H1 (cell line): ENCODE measurements at regions not wholly inside any gene's neighbourhood (a gene's known extent, or its start where the extent isn't known, plus 50 kb on each side); places are given as distances from the start of the nearest gene placed in this dataset.

ENCODE experiments used
- BACH1 ChIP-seq: IDR thresholded peaks from 2 replicates; pipeline ENCODE4 v1.6.1; 2012; ENCODE audit warnings: low read length, improper control_type of control experiment
- BRCA1 ChIP-seq: IDR thresholded peaks from 2 replicates; pipeline ENCODE4 v1.6.1; 2012; ENCODE audit warnings: low read depth, low read length, improper control_type of control experiment
- CBX5 ChIP-seq: fragments of 300-800, 300-1000 bp; sonication (generic); IDR thresholded peaks from 2 replicates; pipeline ENCODE4 v1.7.1; 2016; ENCODE audit warnings: antibody characterized with exemption, low read length, low read depth
- SIRT6 ChIP-seq: IDR thresholded peaks from one replicate; pipeline ENCODE4 v1.7.1; 2012; ENCODE audit warnings: low read length, inconsistent platforms
- SP2 ChIP-seq: IDR thresholded peaks from 2 replicates; pipeline ENCODE4 v1.6.1; 2012; ENCODE audit warnings: mild to moderate bottlenecking, low read length, inconsistent platforms
- ZNF274 ChIP-seq: IDR thresholded peaks from 2 replicates; pipeline ENCODE4 v1.7.0; 2012; ENCODE audit warnings: low read length, borderline replicate concordance; ENCODE audit errors: extremely low read depth

DNA sequence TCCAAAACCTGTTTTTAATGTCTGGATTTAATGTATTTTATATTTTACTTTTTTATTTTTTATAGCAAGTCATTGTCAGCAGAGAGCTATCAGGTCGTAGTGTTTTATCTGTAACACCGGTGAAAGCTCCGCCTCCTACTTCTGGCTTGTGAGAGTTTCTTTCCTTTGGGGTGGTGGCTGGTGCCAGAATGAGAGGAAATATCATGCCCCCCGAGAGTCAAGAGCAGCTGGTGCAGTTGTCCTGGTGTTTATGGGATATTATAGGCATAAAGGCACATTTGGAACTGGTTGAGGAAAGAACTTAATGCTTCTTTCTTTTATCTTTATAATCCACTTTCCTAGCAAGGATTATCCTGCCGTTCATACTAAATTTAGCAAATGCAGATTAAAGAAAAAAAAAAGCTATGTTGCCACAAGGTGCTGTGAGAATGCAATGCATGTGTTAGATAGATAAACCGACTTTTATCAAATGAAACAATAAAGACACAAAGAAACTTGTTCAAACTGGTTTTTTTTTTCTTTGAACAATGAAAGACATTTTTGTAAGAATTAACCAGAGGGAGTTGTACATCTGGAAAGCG lies 260.1 kb upstream of the PLSCR5 start (continued):
- TF ChIP-seq BACH1 = no peak
- no peak for TF ChIP-seq SP2
- TF ChIP-seq ZNF274 = no peak
- no peak for TF ChIP-seq BRCA1
- no peak for TF ChIP-seq CBX5
- TF ChIP-seq SIRT6 = no peak
